ENCODE measurements at regions not wholly inside any gene's neighbourhood (a gene's known extent, or its start where the extent isn't known, plus 50 kb on each side); places are given as distances from the start of the nearest gene placed in this dataset.
"Not testable (repeated sequence)": the region's sequence is repeated elsewhere in the genome, so short reads cannot be mapped to it uniquely, and the experiment has no call there.

- no peak overlapping the region for H3K27ac Mint-ChIP-seq (ENCODE audit: unreplicated experiment)
- TF ChIP-seq, protein P1, sequence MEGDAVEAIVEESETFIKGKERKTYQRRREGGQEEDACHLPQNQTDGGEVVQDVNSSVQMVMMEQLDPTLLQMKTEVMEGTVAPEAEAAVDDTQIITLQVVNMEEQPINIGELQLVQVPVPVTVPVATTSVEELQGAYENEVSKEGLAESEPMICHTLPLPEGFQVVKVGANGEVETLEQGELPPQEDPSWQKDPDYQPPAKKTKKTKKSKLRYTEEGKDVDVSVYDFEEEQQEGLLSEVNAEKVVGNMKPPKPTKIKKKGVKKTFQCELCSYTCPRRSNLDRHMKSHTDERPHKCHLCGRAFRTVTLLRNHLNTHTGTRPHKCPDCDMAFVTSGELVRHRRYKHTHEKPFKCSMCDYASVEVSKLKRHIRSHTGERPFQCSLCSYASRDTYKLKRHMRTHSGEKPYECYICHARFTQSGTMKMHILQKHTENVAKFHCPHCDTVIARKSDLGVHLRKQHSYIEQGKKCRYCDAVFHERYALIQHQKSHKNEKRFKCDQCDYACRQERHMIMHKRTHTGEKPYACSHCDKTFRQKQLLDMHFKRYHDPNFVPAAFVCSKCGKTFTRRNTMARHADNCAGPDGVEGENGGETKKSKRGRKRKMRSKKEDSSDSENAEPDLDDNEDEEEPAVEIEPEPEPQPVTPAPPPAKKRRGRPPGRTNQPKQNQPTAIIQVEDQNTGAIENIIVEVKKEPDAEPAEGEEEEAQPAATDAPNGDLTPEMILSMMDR (conservative IDR thresholded peaks at IDR 0.05), result no peak
- no peaks in the 10 kb centered on the region for H3K36me3 Mint-ChIP-seq (ENCODE audit: low read depth)
- H3K4me3 Mint-ChIP-seq, result no peak overlapping the region
- DNase-seq (ENCODE audit: low read depth, low spot score), result no peak
- H3K9me3 Mint-ChIP-seq, result peaks cover 4% of the 10 kb centered on the region
- no peaks in the 10 kb centered on the region for H3K27me3 Mint-ChIP-seq (ENCODE audit: low read depth)
- peaks cover 6% of the 10 kb centered on the region for H3K4me1 Mint-ChIP-seq
Observed at GRCh38 chr6:11404838-11405237, 132.7 kb upstream of the TMEM170B start.

- peaks cover 4% of the 10 kb centered on the region for H3K9me3 Mint-ChIP-seq
- DNase-seq (ENCODE audit: low read depth, low spot score), result no peak
- TF ChIP-seq, protein P1 (conservative IDR thresholded peaks at IDR 0.05), result no peak
- H3K4me3 Mint-ChIP-seq, result no peak overlapping the region
- no peaks in the 10 kb centered on the region for H3K36me3 Mint-ChIP-seq (ENCODE audit: low read depth)
- H3K27ac Mint-ChIP-seq (ENCODE audit: unreplicated experiment), result no peak overlapping the region
- H3K27me3 Mint-ChIP-seq (ENCODE audit: low read depth), result no peaks in the 10 kb centered on the region
- H3K4me1 Mint-ChIP-seq, result peaks cover 6% of the 10 kb centered on the region
Observed at GRCh38 chr6:11404081-11404480, 133.5 kb upstream of the TMEM170B start.

DNA sequence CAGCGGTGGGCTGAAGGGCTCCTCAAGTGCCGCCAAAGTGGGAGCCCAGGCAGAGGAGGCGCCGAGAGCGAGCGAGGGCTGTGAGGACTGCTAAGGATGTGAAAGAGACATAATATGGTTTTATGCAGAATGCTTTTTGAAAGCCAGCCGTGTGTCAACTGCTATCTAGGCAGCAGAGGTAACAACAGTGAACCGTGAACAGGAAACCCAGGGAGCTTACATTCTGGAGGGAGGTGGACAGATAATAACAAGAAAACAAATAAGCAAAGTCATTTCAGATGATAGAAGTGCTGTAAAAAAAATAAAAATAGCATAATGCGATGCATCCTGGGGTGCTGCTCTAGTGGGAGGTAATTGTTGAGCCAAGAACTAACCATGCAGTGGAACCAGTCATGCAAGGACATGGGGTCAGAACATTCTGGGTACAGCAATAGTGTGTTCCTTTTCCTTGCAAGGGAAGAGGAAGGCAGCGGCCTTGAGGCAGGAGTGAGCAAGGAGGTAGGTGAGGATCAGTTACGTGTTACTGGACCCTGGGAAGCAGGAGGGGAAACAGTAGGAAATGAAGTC lies 134.4 kb upstream of the TMEM170B start:
- TF ChIP-seq, protein P1 (conservative IDR thresholded peaks at IDR 0.05), result no peak
- Mint-ChIP-seq H3K4me3 (no peak overlapping the region), H3K27me3 (ENCODE audit: low read depth) (no peaks in the 10 kb centered on the region), H3K36me3 (ENCODE audit: low read depth) (no peaks in the 10 kb centered on the region), H3K27ac (ENCODE audit: unreplicated experiment) (peak overlapping the region; percentile 7), H3K4me1 (peaks cover 6% of the 10 kb centered on the region), H3K9me3 (peaks cover 4% of the 10 kb centered on the region)
- DNase-seq (ENCODE audit: low read depth, low spot score), result no peak

DNA sequence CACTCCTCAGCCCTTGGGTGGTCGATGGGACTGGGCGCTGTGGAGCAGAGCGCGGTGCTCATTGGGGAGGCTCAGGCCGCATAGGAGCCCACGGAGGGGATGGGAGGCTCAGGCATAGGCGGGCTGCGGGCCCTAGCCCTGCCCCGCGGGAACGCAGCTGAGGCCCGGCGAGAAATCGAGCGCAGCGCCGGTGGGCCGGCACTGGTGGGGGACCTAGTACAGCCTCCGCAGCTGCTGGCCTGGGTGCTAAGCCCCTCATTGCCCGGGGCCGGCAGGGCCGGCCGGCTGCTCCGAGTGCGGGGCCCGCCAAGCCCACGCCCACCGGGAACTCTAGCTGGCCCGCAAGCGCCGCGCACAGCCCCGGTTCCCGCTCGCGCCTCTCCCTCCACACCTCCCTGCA lies 135.0 kb upstream of the TMEM170B start:
- not testable (repeated sequence) for H3K4me3 Mint-ChIP-seq; H3K27ac Mint-ChIP-seq (ENCODE audit: unreplicated experiment); H3K4me1 Mint-ChIP-seq; H3K36me3 Mint-ChIP-seq (ENCODE audit: low read depth); DNase-seq (ENCODE audit: low read depth, low spot score); H3K27me3 Mint-ChIP-seq (ENCODE audit: low read depth); H3K9me3 Mint-ChIP-seq

GRCh38 chr6:11401954-11402353 lies 135.6 kb upstream of the TMEM170B start:
- not testable (repeated sequence) for H3K27me3 Mint-ChIP-seq (ENCODE audit: low read depth); H3K9me3 Mint-ChIP-seq; H3K36me3 Mint-ChIP-seq (ENCODE audit: low read depth); H3K27ac Mint-ChIP-seq (ENCODE audit: unreplicated experiment); H3K4me3 Mint-ChIP-seq; DNase-seq (ENCODE audit: low read depth, low spot score); H3K4me1 Mint-ChIP-seq

DNA sequence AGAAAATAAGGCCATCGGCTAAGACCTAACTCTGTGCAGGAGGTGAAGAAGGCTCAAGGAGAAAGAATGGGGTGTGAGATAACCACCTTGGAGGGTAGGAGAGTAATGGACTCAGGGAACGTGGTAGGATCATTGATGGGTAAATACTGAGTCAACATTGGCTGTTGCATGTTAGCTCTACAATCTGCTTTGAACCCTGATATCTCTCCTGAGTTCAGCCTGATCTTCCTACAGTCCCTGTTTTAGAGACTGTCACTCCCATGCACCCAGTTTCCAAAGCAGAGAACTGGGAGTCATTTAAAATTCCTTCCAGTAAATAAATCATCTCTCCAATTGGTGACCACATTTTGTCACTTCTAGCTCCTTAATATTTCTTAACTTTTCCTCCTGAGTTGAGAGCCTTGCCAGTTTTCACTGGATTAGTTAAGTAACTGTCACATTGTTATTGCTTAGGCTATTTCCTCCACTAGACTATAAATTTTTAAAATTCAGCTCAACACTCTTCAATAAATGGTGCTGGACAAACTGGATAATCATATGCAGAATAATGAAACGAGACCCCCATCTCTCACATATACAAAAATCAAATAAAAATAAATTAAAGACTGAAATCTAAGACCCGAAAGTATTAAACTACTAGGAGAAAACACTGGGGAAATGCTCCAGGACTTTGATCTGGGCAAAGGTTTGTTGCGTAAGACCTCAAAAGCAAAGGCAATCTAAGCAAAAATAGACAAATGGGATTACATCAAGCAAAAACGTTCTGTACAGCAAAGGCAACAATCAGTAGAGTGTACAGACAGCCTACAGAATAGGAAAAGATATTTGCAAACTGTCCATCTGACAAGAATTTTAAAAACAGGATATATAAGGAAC lies 138.9 kb upstream of the TMEM170B start:
- Mint-ChIP-seq H3K36me3 (ENCODE audit: low read depth) (no peaks in the 10 kb centered on the region), H3K27ac (ENCODE audit: unreplicated experiment) (no peak overlapping the region), H3K9me3 (peaks cover 16% of the 10 kb centered on the region), H3K4me3 (no peak overlapping the region), H3K4me1 (peaks cover 10% of the 10 kb centered on the region), H3K27me3 (ENCODE audit: low read depth) (no peaks in the 10 kb centered on the region)
- no peak for DNase-seq (ENCODE audit: low read depth, low spot score)
- TF ChIP-seq, protein P1 (conservative IDR thresholded peaks at IDR 0.05), result no peak
